CD4-positive, alpha-beta T cell (primary cell): ENCODE measurements at regions not wholly inside any gene's neighbourhood (a gene's known extent, or its start where the extent isn't known, plus 50 kb on each side); places are given as distances from the start of the nearest gene placed in this dataset.

Experiments used
- ATAC-seq: fragments of 200-7000 bp; cut with Tn5 transposase; one replicate; pipeline ENCODE4 v1.10.0; 2022; ENCODE audit warnings: mild to moderate bottlenecking; ENCODE audit not compliant: poor library complexity
- CTCF ChIA-PET: fragments of 350-600 bp; sonication (Branson Sonifier 250); formaldehyde crosslinking; loops from one replicate; lab custom pipeline; 2021; ENCODE audit warnings: antibody characterized with exemption, inconsistent platforms; lab: Charles Lee
- POLR2A ChIA-PET: fragments of 350-600 bp; sonication (Branson Sonifier 250); formaldehyde crosslinking; loops from one replicate; lab custom pipeline; 2021; ENCODE audit warnings: antibody characterized with exemption, inconsistent platforms; lab: Charles Lee
- DNase-seq, 14 experiments: peaks; one replicate each; pipeline ENCODE4 v3.0.0-alpha.2; 2013 to 2020; ENCODE audit warnings: mixed read lengths in 2 of 14
- H3K27ac ChIP-seq, 2 donors: one replicate each; pipeline versions ENCODE4 v1.5.1 to v1.7.0; 2013; ENCODE audit warnings: low read length in 2 of 2, low read depth in 1 of 2, mild to moderate bottlenecking in 1 of 2
- H3K27me3 ChIP-seq, 2 experiments: 1 replicate in 1 of 2; 2 replicates in 1 of 2; pipeline versions ENCODE4 v1.6.1 to v1.7.0; 2013; ENCODE audit warnings: low read length in 2 of 2, control low read depth in 1 of 2, mild to moderate bottlenecking in 1 of 2, moderate library complexity in 1 of 2; ENCODE audit not compliant: insufficient read depth in 2 of 2, control insufficient read depth in 1 of 2
- H3K36me3 ChIP-seq: one replicate; pipeline ENCODE4 v1.6.1; 2013; ENCODE audit warnings: low read length, control low read depth; ENCODE audit not compliant: insufficient read depth
- H3K4me1 ChIP-seq: one replicate; pipeline ENCODE4 v1.6.1; 2013; ENCODE audit warnings: low read length, control low read depth; ENCODE audit not compliant: insufficient read depth
- H3K4me3 ChIP-seq: one replicate; pipeline ENCODE4 v1.5.1; 2013; ENCODE audit warnings: mild to moderate bottlenecking, low read length, moderate library complexity
- H3K9me3 ChIP-seq, 2 experiments: 1 replicate in 1 of 2; 2 replicates in 1 of 2; pipeline versions ENCODE4 v1.6.1 to v1.7.0; 2013; ENCODE audit warnings: low read length in 2 of 2, mild to moderate bottlenecking in 2 of 2, control low read depth in 1 of 2, moderate library complexity in 1 of 2; ENCODE audit not compliant: control insufficient read depth in 1 of 2, insufficient read depth in 1 of 2
- H3K27ac Mint-ChIP-seq: one replicate; pipeline ENCODE4 v1.8.0; 2020; ENCODE audit warnings: mixed read lengths
- H3K27me3 Mint-ChIP-seq: one replicate; pipeline ENCODE4 v1.8.0; 2021; ENCODE audit warnings: mixed read lengths
- H3K36me3 Mint-ChIP-seq: one replicate; pipeline ENCODE4 v1.8.0; 2021; ENCODE audit warnings: low read depth, mixed read lengths
- H3K4me1 Mint-ChIP-seq: one replicate; pipeline ENCODE4 v1.8.0; 2021; ENCODE audit warnings: low read depth, mixed read lengths
- H3K4me3 Mint-ChIP-seq: one replicate; pipeline ENCODE4 v1.8.0; 2020; ENCODE audit warnings: mild to moderate bottlenecking, mixed read lengths
- H3K9me3 Mint-ChIP-seq: one replicate; pipeline ENCODE4 v1.8.0; 2020; ENCODE audit warnings: mixed read lengths
- CTCF ChIP-seq: fragments of 200-600 bp; IDR thresholded peaks from one replicate; pipeline ENCODE4 v1.8.0; 2022; ENCODE audit warnings: antibody characterized with exemption, mild to moderate bottlenecking
- intact Hi-C, 2 experiments: fragments of 100-400 bp; cut with DNase I in 1 of 2; cut with micrococcal nuclease in 1 of 2; formaldehyde crosslinking; loops; one replicate each; pipeline versions ENCODE4 v1.15.1 to v1.9.0; 2023 to 2025; cut with DNase I, micrococcal nuclease

- Mint-ChIP-seq H3K4me1 (no peaks in the 10 kb centered on the region), H3K4me3 (no peak overlapping the region), H3K27me3 (no peaks in the 10 kb centered on the region), H3K9me3 (no peaks in the 10 kb centered on the region), H3K36me3 (no peaks in the 10 kb centered on the region), H3K27ac (no peak overlapping the region)
- DNase-seq: no peak
- Histone ChIP-seq H3K4me1 (no peaks in the 10 kb centered on the region), H3K4me3 (no peak overlapping the region), H3K36me3 (no peaks in the 10 kb centered on the region), H3K27me3 (no peaks in the 10 kb centered on the region), H3K9me3 (peaks cover 0 to 11% of the 10 kb centered on the region in 2 experiments), H3K27ac (no peak overlapping the region)
- ChIA-PET CTCF (no interaction called here), POLR2A (no interaction called here)
- no peak for TF ChIP-seq CTCF
- ATAC-seq: no peak
- intact Hi-C loops: no loop called here
Observed at GRCh38 chr20:18981962-18982539, 168.5 kb downstream of the SCP2D1 start.

DNA sequence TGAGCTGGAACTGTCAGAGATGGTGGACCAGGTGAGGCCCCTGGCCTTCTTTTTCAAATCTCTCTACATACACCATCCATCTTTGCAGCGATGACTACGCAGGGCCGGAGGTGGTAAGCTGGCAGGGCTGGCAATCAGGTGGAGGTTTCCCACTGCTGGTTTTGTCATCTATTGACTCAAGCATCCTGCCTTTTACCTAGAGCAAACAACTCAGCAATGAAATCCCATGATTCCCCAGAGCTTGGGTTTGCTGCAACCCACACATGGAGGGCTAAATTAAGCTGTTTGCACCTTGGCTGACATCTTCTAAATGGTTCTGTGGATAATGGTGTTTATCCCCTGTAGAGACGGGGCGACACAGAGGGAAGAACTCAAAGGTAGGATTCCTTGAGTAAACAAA lies 170.2 kb downstream of the SCP2D1 start:
- H3K4me1 Mint-ChIP-seq: no peaks in the 10 kb centered on the region
- TF ChIP-seq CTCF: no peak
- POLR2A ChIA-PET: no interaction called here
- no peak for ATAC-seq
- Histone ChIP-seq H3K27ac (no peak overlapping the region), H3K9me3 (peaks cover 0 to 11% of the 10 kb centered on the region in 2 experiments), H3K4me1 (no peaks in the 10 kb centered on the region), H3K4me3 (no peak overlapping the region), H3K36me3 (no peaks in the 10 kb centered on the region), H3K27me3 (no peaks in the 10 kb centered on the region)
- no peaks in the 10 kb centered on the region for H3K9me3 Mint-ChIP-seq
- no peak for DNase-seq
- H3K4me3 Mint-ChIP-seq: no peak overlapping the region
- intact Hi-C loops: no loop called here
- H3K27ac Mint-ChIP-seq: no peak overlapping the region
- CTCF ChIA-PET: no interaction called here
- no peaks in the 10 kb centered on the region for H3K27me3 Mint-ChIP-seq
- no peaks in the 10 kb centered on the region for H3K36me3 Mint-ChIP-seq

GRCh38 chr20:18984238-18985200 lies 170.9 kb downstream of the SCP2D1 start:
- no peaks in the 10 kb centered on the region for H3K9me3 Mint-ChIP-seq
- intact Hi-C loops: no loop called here
- no peak for DNase-seq
- Histone ChIP-seq H3K4me3 (no peak overlapping the region), H3K4me1 (no peaks in the 10 kb centered on the region), H3K9me3 (peaks cover 0 to 11% of the 10 kb centered on the region in 2 experiments), H3K36me3 (no peaks in the 10 kb centered on the region), H3K27me3 (no peaks in the 10 kb centered on the region), H3K27ac (no peak overlapping the region)
- TF ChIP-seq CTCF: no peak
- no peaks in the 10 kb centered on the region for H3K36me3 Mint-ChIP-seq
- CTCF ChIA-PET: no interaction called here
- no peak overlapping the region for H3K4me3 Mint-ChIP-seq
- POLR2A ChIA-PET: no interaction called here
- no peaks in the 10 kb centered on the region for H3K27me3 Mint-ChIP-seq
- no peak overlapping the region for H3K27ac Mint-ChIP-seq
- no peaks in the 10 kb centered on the region for H3K4me1 Mint-ChIP-seq
- ATAC-seq: no peak
